Pons (tissue), 1 donor: ENCODE measurements at regions not wholly inside any gene's neighbourhood (a gene's known extent, or its start where the extent isn't known, plus 50 kb on each side); places are given as distances from the start of the nearest gene placed in this dataset.

Source experiments
- DNase-seq: peaks from one replicate; pipeline ENCODE4 v3.0.0-alpha.2; 2016; ENCODE audit warnings: low spot score

DNA sequence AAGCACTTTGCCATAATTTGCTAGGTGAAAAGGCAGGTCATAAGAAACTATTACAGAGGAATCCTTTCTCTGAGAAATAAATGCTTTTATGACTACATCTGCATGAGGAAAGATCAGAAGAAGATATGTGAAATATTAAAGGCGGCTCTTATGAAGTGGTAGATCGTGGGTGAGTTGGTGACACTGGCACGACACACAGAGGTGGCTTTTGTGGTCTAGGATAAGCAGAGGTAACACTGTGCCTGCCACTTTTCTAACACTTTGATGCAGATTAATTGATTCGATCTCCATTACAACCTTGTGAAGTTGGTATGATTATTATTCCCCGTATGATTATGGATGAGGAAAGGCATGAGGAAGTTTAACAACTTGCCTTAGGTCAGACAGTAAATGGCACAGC, 60.0 kb upstream of the ELK3 start:
- no peak for DNase-seq

- DNase-seq, result no peak
Measured at GRCh38 chr12:96136161-96136560, 58.0 kb upstream of the ELK3 start.

DNA sequence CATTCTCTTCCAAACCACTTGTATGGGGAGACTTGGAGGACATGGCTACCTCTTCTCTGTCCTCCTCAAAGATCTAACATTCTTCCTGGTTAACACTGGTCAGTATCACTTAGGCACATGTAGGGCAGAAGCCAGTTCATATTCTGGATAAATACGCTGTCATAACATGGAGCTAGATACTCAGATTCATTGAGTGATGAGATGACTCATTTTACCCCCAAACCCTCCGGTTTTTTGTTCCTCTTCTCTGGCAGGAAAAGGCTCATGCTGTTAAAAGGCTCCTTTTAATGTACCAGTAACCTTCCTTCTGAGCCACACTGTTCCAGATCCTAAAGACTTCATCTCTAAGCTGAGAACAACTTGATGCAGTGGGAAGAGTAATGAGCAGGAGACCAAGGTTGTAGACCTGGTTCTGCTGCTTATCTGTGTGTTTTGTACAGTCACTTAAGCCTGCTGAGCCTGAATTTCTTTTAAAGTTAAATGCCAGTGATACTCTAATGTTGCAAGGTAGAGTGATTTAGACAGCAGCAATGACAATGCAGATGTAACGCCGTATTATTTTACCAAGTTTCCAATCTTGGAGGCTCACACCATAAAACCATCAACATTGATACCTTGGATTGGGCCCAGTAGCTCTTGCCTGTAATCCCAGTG, 57.3 kb upstream of the ELK3 start:
- DNase-seq, result no peak

GRCh38 chr12:96140174-96140573, 54.0 kb upstream of the ELK3 start:
- DNase-seq, result no peak

- DNase-seq, result no peak
Measured at GRCh38 chr12:96141216-96141912, 52.8 kb upstream of the ELK3 start.

- no peak for DNase-seq
Measured at GRCh38 chr12:96143392-96143791, 50.8 kb upstream of the ELK3 start.

DNA sequence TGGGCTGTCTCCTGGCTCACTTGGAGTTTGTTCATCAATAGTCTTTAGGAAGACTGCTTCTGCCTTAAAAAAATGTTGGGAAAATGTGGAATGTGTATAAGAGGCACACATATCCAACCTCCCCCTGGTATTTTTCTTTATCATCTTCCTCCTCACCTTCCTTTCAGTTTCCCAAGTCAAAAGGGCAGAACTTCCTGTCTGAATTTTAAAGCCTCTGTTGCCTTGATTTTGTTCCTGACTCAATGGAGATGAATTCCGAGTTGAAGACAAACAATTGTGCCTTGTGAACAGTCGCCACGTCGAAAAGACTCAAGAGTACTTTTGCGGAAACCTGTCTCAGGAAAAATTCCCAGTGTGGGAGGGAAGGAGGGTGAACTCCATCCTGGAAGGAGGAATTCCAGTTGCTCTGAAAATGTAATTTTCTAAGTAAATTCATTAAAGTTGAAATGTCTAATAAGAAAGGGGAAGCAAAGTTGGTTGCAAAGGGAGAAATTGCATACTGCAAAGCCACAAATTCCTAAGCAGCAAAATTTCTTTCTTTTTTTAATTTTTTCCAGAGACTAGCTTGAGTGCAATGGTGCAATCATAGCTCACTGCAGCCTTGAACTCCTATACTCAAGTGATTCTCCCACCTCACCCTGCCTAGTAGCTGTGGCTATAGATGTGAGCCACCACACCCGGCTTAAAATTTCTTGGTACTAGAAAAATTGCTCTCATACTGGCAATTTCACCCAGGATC, 50.2 kb upstream of the ELK3 start:
- no peak for DNase-seq
